HS-27A (cell line): ENCODE measurements at regions not wholly inside any gene's neighbourhood (a gene's known extent, or its start where the extent isn't known, plus 50 kb on each side); places are given as distances from the start of the nearest gene placed in this dataset.

Source experiments
- DNase-seq: peaks from one replicate; pipeline ENCODE4 v3.0.0-alpha.2; 2012; ENCODE audit warnings: low read depth, missing footprints

- no peak for DNase-seq
These were observed 349.0 kb upstream of the NCAM2 start for GRCh38 chr21:20649231-20649630.

- no peak for DNase-seq
These were observed 345.4 kb upstream of the NCAM2 start for GRCh38 chr21:20652846-20653245.

GRCh38 chr21:20661246-20661645, 337.0 kb upstream of the NCAM2 start:
- DNase-seq: no peak

GRCh38 chr21:20661745-20662422, 336.3 kb upstream of the NCAM2 start:
- no peak for DNase-seq

GRCh38 chr21:20662514-20662913, 335.7 kb upstream of the NCAM2 start:
- no peak for DNase-seq

GRCh38 chr21:20667931-20668330, 330.3 kb upstream of the NCAM2 start:
- DNase-seq: no peak

GRCh38 chr21:20685475-20685874, 312.7 kb upstream of the NCAM2 start:
- DNase-seq: no peak

GRCh38 chr21:20698585-20698984, 299.6 kb upstream of the NCAM2 start:
- no peak for DNase-seq

- DNase-seq: no peak
These were observed 297.0 kb upstream of the NCAM2 start for GRCh38 chr21:20701235-20701634.

GRCh38 chr21:20703112-20703767, 295.0 kb upstream of the NCAM2 start:
- no peak for DNase-seq

GRCh38 chr21:20720623-20721022, 277.6 kb upstream of the NCAM2 start:
- peak; percentile 35 for DNase-seq

GRCh38 chr21:20721151-20721550, 277.1 kb upstream of the NCAM2 start:
- DNase-seq: peak; percentile 22

GRCh38 chr21:20728691-20729090, 269.5 kb upstream of the NCAM2 start:
- no peak for DNase-seq

- DNase-seq: no peak
These were observed 268.8 kb upstream of the NCAM2 start for GRCh38 chr21:20729376-20729775.

- no peak for DNase-seq
These were observed 267.8 kb upstream of the NCAM2 start for GRCh38 chr21:20730441-20730840.

- DNase-seq: no peak
These were observed 263.0 kb upstream of the NCAM2 start for GRCh38 chr21:20735257-20735656.

- no peak for DNase-seq
These were observed 260.8 kb upstream of the NCAM2 start for GRCh38 chr21:20737227-20737913.

GRCh38 chr21:20739421-20739820, 258.8 kb upstream of the NCAM2 start:
- DNase-seq: no peak

- DNase-seq: no peak
These were observed 256.8 kb upstream of the NCAM2 start for GRCh38 chr21:20741445-20741844.

- no peak for DNase-seq
These were observed 238.0 kb upstream of the NCAM2 start for GRCh38 chr21:20760221-20760620.

- DNase-seq: no peak
These were observed 223.5 kb upstream of the NCAM2 start for GRCh38 chr21:20774737-20775136.

GRCh38 chr21:20779321-20779720, 218.9 kb upstream of the NCAM2 start:
- DNase-seq: no peak

- peak; percentile 8 for DNase-seq
These were observed 214.6 kb upstream of the NCAM2 start for GRCh38 chr21:20783611-20784010.
